D721Med (cell line): ENCODE measurements at regions not wholly inside any gene's neighbourhood (a gene's known extent, or its start where the extent isn't known, plus 50 kb on each side); places are given as distances from the start of the nearest gene placed in this dataset.

Source experiments
- DNase-seq: peaks from one replicate; pipeline ENCODE4 v3.0.0; 2011; ENCODE audit warnings: low spot score; ENCODE audit not compliant: insufficient read length
- FAIRE-seq: peaks from 2 replicates; lab custom pipeline; 2011; peaks lifted over from hg19 to GRCh38; lab: Jason Lieb, UNC
- CTCF ChIP-seq: IDR thresholded peaks from 2 replicates; pipeline ENCODE4 v1.5.1; 2012; ENCODE audit warnings: mild to moderate bottlenecking, control low read depth; ENCODE audit not compliant: insufficient read depth; ENCODE audit errors: missing control alignments

- TF ChIP-seq CTCF: no peak
- DNase-seq: no peak
- FAIRE-seq: no peak
These were observed 802.5 kb upstream of the DPPA4 start for GRCh38 chr3:110139821-110140220.

- FAIRE-seq: no peak
- no peak for DNase-seq
- no peak for TF ChIP-seq CTCF
These were observed 812.4 kb upstream of the DPPA4 start for GRCh38 chr3:110149763-110150162.

GRCh38 chr3:110157221-110157620 is 819.9 kb upstream of the DPPA4 start:
- DNase-seq: no peak

GRCh38 chr3:110164632-110165369 is 827.5 kb upstream of the DPPA4 start:
- no peak for DNase-seq
- no peak for TF ChIP-seq CTCF
- FAIRE-seq: no peak

More at GRCh38 chr3:110157221-110157620, 819.9 kb upstream of the DPPA4 start:
- FAIRE-seq: no peak
- no peak for TF ChIP-seq CTCF

GRCh38 chr3:110165370-110165743 is 828.0 kb upstream of the DPPA4 start:
- DNase-seq: no peak
- TF ChIP-seq CTCF: no peak
- no peak for FAIRE-seq

GRCh38 chr3:110165753-110166152 is 828.4 kb upstream of the DPPA4 start:
- FAIRE-seq: no peak
- no peak for TF ChIP-seq CTCF

GRCh38 chr3:110166791-110167190 is 829.4 kb upstream of the DPPA4 start:
- FAIRE-seq (no peak), DNase-seq (no peak)
- no peak for TF ChIP-seq CTCF

More at GRCh38 chr3:110165753-110166152, 828.4 kb upstream of the DPPA4 start:
- no peak for DNase-seq
